Activated T-cell treated with anti-CD3 and anti-CD28 coated beads for 48 hours (primary cell): ENCODE measurements at regions not wholly inside any gene's neighbourhood (a gene's known extent, or its start where the extent isn't known, plus 50 kb on each side); places are given as distances from the start of the nearest gene placed in this dataset.

Experiments used
- DNase-seq: peaks from one replicate; pipeline ENCODE4 v3.0.0-alpha.2; 2020; ENCODE audit warnings: low read depth

- no peak for DNase-seq
Measured at GRCh38 chr2:81903534-81903933, 1599.0 kb upstream of the LRRTM1 start.

- DNase-seq, result no peak
Measured at GRCh38 chr2:81901017-81901416, 1596.5 kb upstream of the LRRTM1 start.

GRCh38 chr2:81895620-81896250, 1591.2 kb upstream of the LRRTM1 start:
- DNase-seq, result no peak

GRCh38 chr2:81894451-81894990, 1590.0 kb upstream of the LRRTM1 start:
- no peak for DNase-seq

- DNase-seq, result no peak
Measured at GRCh38 chr2:81876624-81877023, 1572.1 kb upstream of the LRRTM1 start.

GRCh38 chr2:81872006-81872405, 1567.5 kb upstream of the LRRTM1 start:
- DNase-seq, result no peak

GRCh38 chr2:81870119-81870518, 1565.6 kb upstream of the LRRTM1 start:
- no peak for DNase-seq

- DNase-seq, result no peak
Measured at GRCh38 chr2:81858998-81859397, 1554.4 kb upstream of the LRRTM1 start.

- no peak for DNase-seq
Measured at GRCh38 chr2:81853341-81853740, 1548.8 kb upstream of the LRRTM1 start.

GRCh38 chr2:81852651-81853050, 1548.1 kb upstream of the LRRTM1 start:
- no peak for DNase-seq

GRCh38 chr2:81839780-81840179, 1535.2 kb upstream of the LRRTM1 start:
- DNase-seq, result no peak

GRCh38 chr2:81835321-81836000, 1530.9 kb upstream of the LRRTM1 start:
- DNase-seq, result no peak

- DNase-seq, result no peak
Measured at GRCh38 chr2:81786811-81787210, 1482.3 kb upstream of the LRRTM1 start.

GRCh38 chr2:81767187-81767912, 1462.8 kb upstream of the LRRTM1 start:
- DNase-seq, result no peak

GRCh38 chr2:81747481-81748070, 1443.0 kb upstream of the LRRTM1 start:
- no peak for DNase-seq

GRCh38 chr2:81739966-81740365, 1435.4 kb upstream of the LRRTM1 start:
- DNase-seq, result no peak

GRCh38 chr2:81734981-81735380, 1430.4 kb upstream of the LRRTM1 start:
- DNase-seq, result no peak

- no peak for DNase-seq
Measured at GRCh38 chr2:81714817-81715216, 1410.3 kb upstream of the LRRTM1 start.

- no peak for DNase-seq
Measured at GRCh38 chr2:81706856-81707255, 1402.3 kb upstream of the LRRTM1 start.

- DNase-seq, result no peak
Measured at GRCh38 chr2:81703831-81704230, 1399.3 kb upstream of the LRRTM1 start.

GRCh38 chr2:81692566-81692965, 1388.0 kb upstream of the LRRTM1 start:
- no peak for DNase-seq

GRCh38 chr2:81675641-81676040, 1371.1 kb upstream of the LRRTM1 start:
- DNase-seq, result no peak

GRCh38 chr2:81672923-81673322, 1368.4 kb upstream of the LRRTM1 start:
- no peak for DNase-seq
